ENCODE measurements at regions not wholly inside any gene's neighbourhood (a gene's known extent, or its start where the extent isn't known, plus 50 kb on each side); places are given as distances from the start of the nearest gene placed in this dataset.
A peak's percentile ranks its signal among the peaks of the same experiment; 100 is the strongest.
"Not testable (repeated sequence)": the region's sequence is repeated elsewhere in the genome, so short reads cannot be mapped to it uniquely, and the experiment has no call there.

DNA sequence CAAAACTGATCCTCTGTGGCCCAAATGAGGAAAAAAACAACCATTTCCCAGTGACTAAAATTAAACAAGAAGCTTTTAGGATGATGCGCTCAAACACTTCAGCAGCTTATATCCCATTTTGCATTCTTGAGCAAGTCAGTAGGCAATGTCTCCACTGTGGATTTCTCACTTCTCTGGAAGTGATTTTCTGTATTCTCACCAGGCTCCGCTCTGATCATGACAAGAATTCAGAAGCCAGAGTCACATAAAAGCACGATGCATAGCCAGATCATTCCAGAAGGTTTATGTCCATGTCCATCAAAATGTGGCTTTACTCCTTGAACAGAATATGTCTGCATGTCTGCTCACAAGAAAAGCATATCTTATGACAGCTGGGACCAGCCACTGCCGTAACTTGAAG is 481.4 kb downstream of the ADRA2A start:
- no peak for DNase-seq (ENCODE audit: low read depth in 2 of 3, low spot score in 2 of 3)

DNA sequence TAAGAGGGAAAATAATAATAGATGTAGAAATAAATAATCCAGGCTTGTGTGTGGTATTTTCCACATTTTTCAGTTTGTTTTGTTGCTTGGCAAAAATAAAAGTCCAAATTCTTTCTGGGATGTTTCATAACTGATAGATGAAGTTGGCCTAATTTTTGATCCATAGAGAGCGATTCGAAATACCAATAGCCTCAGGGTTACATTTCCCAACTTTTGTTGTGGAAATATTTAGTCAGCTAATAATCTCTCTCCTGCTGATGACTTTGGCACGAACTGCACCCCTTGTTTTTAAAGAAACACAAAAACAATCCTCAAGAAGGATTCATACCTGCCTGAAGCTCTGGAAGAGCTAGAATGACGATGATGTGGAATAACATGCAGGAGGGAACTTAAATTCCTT is 483.2 kb downstream of the ADRA2A start:
- DNase-seq (ENCODE audit: low read depth in 2 of 3, low spot score in 2 of 3), result no peak

DNA sequence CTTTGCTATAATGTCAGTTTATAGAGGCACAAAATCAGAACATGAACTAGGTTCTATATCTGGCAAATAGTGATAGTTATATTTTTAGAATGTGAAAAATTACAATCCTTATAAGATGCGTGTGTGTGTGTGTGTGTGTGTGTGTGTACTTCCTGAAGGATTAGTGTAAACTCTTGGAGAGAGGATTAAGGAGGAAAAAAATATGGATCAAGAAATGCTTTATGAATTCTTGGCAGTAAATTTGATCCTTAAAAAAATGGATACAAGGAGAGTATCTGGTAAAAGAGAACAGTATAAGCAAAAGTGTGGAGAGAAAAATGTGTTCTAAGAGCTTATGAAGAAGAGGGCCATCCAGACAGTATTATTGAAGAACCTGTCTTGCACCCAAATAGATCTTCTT is 484.3 kb downstream of the ADRA2A start:
- no peak for DNase-seq (ENCODE audit: low read depth in 2 of 3, low spot score in 2 of 3)

DNA sequence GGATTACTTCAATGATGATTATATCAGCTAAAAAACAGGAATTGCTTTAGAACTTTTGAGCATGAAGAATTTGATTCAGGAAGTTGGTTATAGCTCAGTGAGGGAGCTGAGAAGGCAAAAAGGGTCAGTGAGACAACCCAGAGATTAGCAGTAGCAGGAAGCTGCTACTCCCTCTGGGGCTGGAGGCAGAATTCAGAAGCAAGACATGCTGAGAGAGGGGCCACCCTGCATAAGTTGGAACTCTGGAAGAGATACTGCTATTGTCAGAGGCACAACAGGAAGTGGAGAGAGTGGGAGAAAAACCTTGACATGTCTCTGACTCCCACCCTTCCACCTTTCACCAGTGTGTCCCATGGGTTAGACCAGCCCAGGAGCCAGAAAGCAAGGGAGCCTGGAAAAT is 488.7 kb downstream of the ADRA2A start:
- DNase-seq (ENCODE audit: low read depth in 2 of 3, low spot score in 2 of 3), result no peak

DNA sequence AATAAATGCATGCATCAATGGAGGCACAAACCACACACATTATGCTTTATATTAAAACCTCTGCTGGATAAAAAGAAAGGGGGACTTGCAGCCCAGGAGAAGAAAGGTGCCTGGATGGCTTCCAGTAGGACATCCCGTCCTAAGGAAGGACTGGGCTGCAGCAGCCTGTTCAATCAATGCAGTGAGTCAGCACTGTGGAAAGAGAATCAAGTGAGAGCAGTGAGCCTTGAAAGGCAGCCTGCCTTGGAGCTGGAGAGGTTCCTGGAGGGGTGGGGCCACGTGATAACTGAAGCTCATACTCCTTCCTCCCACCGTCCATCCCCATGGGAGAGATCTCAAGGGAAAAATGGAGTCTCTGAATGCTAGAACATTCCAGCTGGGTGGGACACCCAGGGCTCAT is 501.2 kb downstream of the ADRA2A start:
- DNase-seq (ENCODE audit: low read depth in 2 of 3, low spot score in 2 of 3), result no peak

DNA sequence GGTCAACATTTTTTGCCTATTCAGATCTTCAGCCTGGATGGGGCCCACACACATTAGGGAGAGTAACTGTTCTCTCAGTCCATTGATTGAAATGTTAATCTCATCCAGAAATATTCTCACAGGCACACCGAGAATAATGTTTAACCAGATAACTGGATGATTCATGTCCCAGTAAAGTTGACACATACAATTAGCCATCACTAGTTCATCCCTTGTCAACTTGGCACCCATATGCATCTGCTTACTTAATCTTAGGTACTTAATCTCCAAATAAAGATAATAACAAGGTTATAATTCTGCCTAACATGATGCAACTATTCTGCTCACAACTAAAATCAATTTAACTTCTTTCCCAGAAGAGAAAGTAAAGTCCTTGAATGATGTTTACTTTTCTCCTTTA is 502.6 kb downstream of the ADRA2A start:
- DNase-seq (ENCODE audit: low read depth in 2 of 3, low spot score in 2 of 3), result no peak

DNA sequence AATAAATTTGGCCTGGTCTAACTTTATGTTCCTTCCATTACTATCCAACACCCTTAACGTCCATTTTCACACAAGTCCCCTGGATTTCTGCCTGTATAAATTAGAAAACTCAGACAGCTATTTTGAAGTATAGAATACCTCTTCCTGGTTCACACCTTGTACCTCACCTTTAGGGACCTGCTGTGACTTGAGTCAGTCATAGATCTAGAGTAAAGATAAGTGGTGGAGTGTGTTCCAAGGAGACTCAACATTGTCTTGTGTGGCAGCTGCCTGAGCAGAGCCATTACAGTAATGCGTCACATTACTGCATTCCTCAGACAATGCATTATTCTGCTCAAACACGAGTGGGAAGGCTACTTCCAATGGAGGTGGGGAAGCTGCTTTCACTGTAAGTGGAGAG is 513.9 kb downstream of the ADRA2A start:
- no peak for DNase-seq (ENCODE audit: low read depth in 2 of 3, low spot score in 2 of 3)

DNA sequence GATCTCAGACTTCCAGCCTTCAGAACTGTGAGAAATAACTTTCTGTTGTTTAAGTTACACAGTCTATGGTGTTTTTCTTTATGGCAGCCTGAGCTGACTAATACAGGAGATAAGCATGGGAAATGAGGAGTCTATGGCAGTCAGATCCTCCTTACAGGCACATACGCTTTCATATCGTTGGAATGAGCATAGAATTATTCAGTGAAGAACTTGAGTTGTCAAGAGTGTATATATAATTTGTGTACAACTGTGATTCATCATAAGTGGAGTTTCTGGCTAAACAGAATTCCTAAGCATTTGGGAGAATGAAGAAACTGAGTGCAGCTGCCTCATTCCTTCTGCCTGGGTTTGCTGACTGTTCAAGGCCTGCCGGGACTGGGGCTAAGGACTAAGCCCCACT is 516.7 kb downstream of the ADRA2A start:
- no peak for DNase-seq (ENCODE audit: low read depth in 2 of 3, low spot score in 2 of 3)

DNA sequence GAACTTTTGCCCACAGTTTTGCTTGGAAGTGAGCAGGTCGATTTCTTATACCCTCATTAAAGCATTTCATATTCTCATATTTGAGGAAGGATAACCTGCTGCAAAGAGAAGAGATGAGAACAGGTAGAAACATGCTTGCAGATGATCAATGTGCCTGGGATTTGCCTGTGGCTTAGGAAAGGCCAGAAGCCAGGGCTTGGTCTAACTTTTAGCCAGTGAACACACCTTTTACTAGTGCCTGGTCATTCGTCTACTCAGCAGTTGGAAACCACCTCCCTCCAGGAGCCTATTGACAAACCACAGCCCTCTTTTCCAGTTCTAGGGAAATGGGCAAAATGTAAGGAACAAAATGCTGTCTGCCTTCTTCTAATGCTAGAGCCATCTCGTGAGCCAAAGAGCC is 518.3 kb downstream of the ADRA2A start:
- no peak for DNase-seq (ENCODE audit: low read depth in 2 of 3, low spot score in 2 of 3)

DNA sequence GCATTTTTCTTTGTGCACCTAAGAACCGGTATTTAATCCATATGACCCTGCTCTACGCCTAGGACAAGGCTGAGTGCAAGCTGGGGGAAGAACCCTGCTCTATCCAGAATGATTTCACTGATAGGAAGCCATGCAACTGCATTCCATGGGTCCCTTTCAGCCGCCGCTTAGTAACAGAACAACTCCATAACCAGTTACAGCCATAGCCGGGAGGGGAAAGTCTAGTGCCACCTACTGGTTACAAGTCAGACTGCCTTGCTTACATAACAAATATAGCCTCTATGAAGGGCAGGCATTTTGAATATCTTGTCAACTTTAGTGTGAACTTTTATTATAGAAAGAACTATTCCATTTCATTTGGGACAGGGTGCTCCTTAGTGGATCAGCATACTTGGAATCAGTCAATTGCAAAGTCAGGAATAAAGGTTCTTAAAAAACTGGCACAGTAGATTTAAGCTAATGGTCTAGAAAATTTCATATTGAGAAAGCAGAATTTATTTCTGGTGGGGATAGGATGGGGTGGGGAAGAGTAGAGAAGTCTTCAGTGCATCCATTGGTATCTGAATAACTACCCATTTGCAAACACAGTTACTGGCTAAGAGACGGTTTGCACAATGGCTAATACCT is 521.7 kb downstream of the ADRA2A start:
- peak; percentile 10 to 61 (median 34) for DNase-seq (ENCODE audit: low read depth in 2 of 3, low spot score in 2 of 3)

DNA sequence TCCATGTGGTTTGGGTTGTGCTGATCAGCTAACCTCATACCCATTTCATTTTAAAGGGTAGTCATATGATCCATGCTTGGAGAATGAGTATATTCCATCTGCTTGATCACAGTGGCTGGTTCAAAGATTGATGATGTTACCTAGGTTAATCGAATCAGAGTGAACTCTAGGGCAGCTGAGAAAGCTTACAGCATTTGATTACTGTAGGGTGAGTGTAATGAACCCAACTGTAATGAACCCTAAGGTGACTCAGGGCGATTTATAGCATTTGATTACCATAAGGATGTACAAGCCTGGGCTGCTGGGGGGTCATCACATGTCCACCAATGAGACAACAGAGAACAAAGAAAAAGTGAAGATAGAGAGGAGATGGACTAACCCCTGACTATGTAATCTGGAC is 523.1 kb downstream of the ADRA2A start:
- DNase-seq (ENCODE audit: low read depth in 2 of 3, low spot score in 2 of 3), result no peak

DNA sequence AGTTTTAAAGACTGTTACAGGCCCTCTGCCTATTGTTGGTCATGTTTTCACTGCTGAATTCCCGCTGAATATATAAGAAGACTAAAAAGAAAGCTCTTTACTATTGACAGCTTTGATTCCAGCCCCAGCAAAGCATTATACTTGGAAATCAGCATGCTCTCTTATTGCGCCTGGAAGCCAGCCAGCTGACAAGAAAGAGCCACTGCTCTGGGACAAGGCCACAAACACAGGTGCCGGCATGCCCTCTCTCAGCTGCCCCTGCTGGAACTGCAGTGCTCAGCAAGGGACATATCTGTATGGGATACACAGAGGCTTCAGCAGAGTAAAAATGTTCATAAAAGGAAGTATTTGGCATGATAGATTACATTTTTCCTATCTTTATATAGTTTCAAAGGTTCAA is 523.9 kb downstream of the ADRA2A start:
- no peak for DNase-seq (ENCODE audit: low read depth in 2 of 3, low spot score in 2 of 3)

DNA sequence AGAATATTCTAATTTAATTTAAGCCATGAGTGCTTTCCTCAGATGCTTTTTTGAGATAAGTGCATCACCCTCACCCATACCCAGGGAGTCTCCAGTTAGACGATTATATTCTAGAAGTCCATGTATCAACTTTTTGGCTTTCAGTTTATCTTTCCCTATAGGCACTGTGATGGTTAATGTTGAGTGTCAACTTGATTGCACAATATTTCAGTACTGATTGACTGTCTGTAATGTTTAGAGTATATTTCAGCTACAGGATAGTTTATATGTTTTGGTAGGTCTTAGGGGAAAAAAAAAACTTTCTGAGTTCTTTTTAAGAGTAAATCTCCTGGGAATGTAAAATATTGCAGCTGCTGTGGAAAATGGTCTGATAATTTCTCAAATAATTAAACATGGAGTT is 535.4 kb downstream of the ADRA2A start:
- DNase-seq (ENCODE audit: low read depth in 2 of 3, low spot score in 2 of 3), result no peak

DNA sequence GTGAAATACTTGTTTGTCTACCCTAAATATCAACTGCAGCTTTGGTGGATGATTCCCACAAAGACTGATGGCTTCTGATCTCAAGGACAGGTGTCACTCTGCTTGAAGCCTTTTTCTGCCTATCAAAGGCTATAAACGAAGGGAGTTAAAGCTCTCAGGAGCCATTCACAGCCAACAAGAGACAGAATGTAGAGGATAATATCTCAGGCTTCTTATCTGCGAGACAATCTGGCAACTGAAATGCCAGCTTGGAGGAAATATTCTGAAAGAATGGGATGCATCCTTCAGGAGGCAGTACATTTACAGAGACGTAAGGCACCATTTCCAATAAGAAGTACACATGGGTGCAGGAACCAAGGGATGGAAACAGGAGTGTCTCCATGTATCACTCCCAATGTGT is 549.4 kb downstream of the GPAM start:
- no peak for DNase-seq (ENCODE audit: low read depth in 2 of 3, low spot score in 2 of 3)

DNA sequence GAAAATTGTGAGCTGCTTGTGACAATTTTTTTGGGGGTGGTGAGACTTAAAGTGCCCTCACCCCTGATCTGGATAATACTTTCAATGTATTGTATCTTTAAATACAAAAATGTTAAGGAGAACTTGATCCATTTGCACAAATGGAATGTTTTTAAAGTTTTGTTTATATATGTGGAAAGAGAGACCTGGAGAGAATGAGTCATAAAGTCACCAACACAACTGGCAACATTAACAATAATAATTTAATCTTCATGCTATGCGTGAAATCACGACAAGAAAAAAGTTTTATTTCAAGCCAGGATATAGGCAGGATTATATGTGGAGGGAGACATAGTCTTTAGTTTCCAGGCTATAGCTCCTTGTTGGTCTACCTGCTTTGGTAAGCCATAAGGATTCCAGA is 537.5 kb downstream of the GPAM start:
- no peak for DNase-seq (ENCODE audit: low read depth in 2 of 3, low spot score in 2 of 3)

DNA sequence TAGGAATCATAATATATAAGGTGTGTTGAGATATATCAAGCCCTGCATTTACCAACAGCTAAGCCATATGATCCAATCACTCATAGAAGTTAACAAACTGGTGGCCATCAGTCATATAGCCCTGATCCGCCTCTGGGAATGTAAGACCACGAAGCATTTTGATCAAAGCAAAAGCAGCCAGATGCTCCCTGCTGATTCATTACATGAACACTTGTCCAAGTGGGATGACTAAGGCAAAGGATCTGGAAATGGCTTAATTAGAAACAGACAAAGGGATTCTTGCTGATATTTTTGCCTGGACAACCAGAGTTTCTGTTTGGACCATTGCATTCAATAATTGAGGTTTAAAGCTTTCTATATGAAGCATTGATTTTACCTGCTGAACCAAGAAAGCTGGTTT is 535.5 kb downstream of the GPAM start:
- no peak for DNase-seq (ENCODE audit: low read depth in 2 of 3, low spot score in 2 of 3)

DNA sequence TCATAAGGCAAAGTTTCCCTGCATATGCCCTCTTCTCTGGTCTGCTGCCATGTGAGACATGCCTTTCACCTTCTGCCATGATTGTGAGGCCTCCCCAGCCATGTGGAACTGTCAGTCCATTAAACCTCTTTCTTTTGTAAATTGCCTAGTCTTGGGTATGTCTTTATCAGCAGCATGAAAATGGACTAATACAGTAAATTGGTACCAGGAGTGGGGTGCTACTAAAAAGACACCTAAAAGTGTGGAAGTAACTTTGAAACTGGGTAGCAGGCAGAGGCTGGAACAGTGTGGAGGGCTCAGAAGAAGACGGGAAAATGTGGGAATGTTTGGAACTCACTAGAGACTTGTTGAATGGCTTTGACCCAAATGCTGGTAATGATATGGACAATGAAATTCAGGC is 534.5 kb downstream of the GPAM start:
- DNase-seq (ENCODE audit: low read depth in 2 of 3, low spot score in 2 of 3), result not testable (repeated sequence)

DNA sequence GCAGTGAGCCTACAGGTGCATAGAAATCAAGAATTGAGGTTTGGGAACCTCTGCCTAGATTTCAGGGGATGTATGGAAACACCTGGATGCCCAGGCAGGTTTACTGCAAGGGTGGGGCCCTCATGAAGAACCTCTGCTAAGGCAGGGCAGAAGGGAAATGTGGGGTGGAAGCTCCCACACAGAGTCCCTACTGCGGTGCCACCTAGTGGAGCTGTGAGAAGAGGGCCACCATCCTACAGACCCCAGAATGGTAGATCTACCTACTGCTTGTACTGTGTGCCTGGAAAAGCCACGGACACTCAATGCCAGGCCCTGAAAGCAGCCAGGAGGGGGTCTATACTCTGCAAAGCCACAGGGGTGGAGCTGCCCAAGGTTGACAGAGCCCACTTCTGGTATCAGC is 533.5 kb downstream of the GPAM start:
- DNase-seq (ENCODE audit: low read depth in 2 of 3, low spot score in 2 of 3), result no peak

DNA sequence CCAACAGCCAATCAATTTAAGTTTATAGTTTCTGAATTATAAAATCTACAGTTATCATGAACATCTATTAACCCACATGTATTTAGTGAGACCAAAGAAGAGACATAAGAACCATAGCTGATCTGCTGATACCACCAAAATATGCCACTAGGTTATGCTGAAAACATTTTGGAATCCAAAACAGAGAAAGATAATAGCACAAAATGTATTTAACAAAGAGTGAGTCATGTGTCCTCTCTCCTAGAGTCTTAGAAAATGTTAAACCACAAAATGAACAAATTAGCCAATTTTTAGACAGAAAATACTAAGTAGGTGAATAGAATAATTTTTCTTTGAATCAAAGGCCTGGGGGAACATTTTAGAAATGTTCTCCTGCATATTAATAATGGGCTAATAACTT is 527.5 kb downstream of the GPAM start:
- no peak for DNase-seq (ENCODE audit: low read depth in 2 of 3, low spot score in 2 of 3)

DNA sequence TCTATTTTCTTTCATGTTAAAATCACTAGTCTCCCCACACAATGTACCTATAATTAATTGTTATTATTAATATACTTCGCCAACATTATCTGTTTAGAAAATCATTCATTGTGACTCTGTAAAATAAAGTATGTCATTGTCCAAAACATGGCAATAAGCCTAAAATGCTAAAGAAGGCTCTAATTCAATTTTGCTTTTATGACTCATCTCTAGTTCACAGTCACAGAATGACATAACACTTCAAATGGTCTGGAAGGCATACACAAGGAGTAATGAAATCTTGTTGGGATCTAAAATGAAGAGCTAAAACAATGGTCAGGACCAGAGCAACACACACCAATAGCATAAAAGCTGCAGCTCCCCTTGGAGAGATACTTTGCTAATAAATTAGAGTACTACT is 505.8 kb downstream of the GPAM start:
- DNase-seq (ENCODE audit: low read depth in 2 of 3, low spot score in 2 of 3), result no peak

DNA sequence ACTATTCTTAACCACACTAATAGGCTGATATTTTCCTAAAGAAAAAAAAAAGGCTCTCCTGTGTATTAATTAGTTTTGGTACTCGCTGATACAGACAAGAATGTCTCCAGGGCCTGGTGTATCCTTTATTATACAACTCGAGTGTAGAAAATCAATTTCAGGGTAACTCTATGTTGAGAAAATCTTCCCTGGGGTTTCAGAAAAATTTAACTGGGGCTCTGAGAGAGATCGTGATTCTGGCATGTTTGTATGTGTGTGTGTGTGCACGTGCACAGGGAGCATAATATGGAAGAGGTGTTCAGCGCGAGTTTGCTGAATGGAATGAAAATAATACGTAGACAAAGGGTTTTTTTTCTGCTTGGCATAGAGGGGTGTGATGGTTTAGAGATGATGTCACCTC is 496.8 kb downstream of the GPAM start:
- DNase-seq (ENCODE audit: low read depth in 2 of 3, low spot score in 2 of 3), result no peak

DNA sequence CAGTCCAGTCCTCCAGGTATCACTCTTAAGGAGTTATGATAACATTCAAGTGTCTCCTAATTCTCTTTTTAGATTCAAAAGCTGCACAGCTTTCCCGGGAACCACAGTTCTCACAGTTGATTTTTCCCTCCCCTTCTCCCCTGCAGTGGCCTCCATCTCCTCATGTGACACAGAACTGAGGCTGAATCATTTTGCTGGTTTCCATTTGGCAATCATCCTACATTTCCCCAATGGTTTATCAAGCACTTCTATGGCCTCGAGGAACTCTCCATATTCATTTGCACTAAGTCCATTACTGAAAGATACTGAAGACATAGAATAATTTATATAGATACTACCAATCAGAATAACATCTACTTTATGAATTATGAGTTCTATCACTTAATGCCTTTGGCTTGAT is 484.9 kb downstream of the GPAM start:
- no peak for DNase-seq (ENCODE audit: low read depth in 2 of 3, low spot score in 2 of 3)

DNA sequence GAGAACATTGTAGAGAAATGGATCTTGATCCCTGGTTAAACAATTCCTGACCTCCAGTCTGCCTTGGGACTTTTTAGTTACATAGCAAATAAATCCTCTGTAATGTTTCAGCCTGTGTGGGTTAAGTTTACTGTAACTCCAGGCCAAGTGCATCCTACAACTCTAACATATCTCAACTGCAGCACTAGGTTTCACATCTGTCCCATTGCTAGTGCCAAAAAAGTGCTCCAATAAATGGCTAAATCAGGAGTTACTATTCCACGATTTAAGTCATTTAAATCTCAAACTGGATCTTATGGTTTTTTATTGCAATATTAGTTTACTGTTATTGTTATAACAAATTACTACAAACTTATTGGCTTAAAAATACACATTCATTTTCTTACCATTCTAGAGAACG is 479.6 kb downstream of the GPAM start:
- DNase-seq (ENCODE audit: low read depth in 2 of 3, low spot score in 2 of 3), result no peak

DNA sequence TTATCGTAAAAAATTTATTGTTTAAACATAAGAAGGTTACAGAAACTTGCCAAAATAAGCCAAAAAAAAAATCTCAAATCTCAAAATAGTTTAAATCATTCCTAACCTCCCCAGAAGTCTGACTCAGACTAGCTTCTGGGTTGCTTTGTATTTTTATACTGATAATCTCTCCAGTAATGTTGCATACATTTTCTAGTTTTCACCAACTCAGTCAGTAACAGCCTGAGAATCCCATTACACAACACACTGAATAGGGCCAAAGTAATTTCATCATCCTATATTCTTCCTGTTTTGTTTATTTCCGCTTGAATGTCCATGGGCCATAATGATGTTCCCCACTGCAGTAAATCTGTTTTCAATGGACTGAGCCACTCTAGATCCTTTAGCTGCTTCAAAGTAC is 478.5 kb downstream of the GPAM start:
- DNase-seq (ENCODE audit: low read depth in 2 of 3, low spot score in 2 of 3), result no peak
